ENCODE measurements at regions not wholly inside any gene's neighbourhood (a gene's known extent, or its start where the extent isn't known, plus 50 kb on each side); places are given as distances from the start of the nearest gene placed in this dataset.

DNA sequence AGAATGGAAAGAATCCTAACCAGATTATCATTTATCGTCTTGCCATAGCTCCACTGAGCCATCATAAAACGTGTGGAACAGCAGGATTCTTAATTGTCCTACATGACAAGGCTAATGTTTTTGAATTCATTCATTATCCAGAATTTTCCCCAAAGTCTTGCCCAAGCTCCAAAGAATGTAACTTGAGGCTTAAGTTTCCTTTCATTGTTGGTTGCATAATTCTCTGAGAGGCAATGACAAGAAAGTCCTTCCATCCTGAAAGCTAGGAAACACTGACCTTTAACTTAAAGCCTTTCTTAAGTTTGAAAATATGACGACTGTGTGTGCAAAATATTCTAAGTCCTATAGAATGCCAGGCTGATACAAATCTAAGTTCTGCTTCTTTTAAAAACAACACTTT, 546.1 kb downstream of the SUCLA2 start:
- no peak for DNase-seq (ENCODE audit: low read depth in 2 of 2)

DNA sequence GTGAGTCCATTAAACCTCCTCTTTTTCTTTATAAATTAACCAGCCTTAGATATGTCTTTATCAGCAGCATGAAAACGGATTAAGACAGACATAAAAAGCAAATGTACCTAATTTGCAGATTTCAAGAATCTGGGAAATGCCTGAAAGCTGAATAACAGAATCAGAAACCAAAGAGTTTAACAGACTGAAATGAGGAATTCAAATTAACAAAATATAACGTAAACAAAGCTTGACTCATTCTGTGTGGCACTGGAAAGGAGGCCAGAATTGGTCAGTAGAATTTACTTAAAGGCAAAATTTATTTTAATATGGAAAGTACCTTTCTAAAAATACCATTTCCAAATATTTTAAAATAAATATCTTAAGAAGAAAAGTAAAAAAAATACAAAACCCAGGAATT, 540.6 kb upstream of the HTR2A start:
- no peak for DNase-seq (ENCODE audit: low read depth in 2 of 2)

DNA sequence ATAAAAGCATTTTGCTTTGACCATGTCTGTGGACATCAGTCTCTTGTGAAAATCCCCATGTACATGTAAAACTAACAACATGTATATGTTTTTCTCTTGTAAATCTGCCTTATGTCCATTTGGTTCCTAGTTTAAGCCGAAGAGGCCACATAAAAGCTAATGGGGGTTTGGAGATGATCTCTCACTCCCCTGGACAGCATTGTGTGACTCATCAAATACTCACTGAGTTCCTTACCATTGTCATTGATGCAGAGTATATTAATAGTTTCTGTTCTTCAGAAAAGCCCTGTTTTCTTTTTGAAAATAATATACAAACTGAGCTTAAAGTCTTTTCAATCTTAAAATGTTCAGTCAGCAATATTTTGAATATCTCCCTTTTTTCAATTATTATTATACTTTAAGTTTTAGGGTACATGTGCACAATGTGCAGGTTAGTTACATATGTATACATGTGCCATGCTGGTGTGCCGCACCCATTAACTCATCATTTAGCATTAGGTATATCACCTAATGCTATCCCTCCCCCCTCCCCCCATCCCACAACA, 536.7 kb upstream of the HTR2A start:
- DNase-seq (ENCODE audit: low read depth in 2 of 2) = no peak

DNA sequence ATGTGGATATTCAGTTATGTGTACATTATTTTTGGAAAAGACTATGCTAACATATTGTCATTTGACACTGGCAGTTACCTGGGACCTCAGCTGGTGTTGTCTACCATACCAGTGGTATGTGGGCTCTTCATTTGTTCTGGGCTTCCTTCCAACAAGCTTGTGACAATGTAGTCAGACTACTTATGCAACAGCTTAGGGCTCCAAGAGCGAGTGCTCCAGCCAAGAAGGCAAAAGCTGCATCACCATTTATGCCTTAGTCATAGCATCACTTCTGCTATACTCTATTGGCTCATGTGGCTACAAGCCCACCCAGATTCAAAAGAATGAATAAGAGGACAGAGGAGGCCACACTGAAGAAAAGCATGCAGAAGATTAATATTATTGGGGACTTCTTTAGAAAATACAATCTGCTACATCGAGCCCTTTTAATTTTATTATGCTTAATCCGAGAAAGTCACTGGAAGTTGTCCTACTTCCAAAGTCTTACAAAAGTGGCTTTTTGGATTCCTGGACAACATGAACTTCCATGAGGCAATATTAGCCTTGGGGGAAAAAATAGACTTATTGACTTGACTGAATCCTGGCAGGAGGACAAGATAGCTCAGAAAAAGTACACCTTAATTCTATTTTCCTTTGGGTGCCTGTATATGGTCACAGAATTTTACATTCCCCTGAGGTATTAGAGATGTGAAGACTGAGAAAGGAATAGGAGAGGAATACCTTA, 529.4 kb upstream of the HTR2A start:
- DNase-seq (ENCODE audit: low read depth in 2 of 2) = no peak

DNA sequence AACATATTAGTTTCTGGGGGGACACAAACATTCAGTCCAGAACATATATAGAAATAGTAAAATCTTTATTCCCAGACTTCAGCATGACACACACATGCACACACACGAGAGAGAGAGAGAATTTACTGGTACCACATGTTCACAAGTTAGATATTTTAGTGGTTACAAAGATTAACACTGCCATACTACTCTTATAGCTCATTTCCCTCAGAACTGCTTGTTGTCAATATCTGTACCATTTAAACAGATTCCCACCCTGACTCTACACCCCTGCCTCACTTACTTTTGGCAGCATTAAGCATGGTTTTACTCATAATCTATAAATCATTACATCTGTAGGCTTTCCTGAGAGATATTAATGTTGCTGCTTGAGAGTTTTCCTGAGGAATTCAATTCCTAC, 524.7 kb upstream of the HTR2A start:
- no peak for DNase-seq (ENCODE audit: low read depth in 2 of 2)

DNA sequence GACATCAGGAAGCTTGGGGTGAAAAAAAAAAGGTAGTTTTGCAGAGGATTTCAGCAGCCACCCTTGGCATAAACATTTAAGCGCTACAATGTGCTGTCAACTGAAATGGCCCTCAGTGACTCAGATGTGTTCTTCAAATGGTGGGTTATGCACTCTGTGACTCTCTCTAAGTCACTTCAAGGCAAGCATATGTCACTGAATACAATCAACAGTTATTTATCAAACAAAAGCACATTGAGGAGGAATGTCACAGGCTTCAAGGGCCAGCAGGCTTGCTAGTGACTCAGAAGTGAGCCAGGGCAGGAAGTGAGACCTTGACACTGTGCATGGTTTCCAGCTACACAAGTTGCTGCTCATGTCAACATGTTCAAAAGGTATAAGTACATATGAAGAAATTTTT, 523.7 kb upstream of the HTR2A start:
- no peak for DNase-seq (ENCODE audit: low read depth in 2 of 2)

DNA sequence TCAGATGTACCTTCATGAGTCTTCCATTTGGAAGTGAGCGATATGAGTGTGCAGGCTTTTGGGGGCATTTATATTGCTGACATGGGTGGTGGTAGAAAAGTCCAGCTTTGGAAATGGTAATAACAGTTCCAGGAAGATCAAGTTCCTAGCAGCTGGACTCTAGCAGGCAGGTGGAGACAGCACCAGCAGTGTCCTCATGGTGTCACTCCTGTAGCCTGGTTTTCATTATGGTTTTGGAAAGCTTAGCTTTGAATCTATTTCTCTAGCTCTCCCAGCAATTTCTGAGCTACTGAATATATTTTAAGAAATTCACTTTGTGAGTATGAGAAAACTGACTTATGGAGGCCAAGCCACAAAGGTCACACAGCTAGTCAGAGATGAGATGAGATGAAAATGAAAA, 523.2 kb upstream of the HTR2A start:
- no peak for DNase-seq (ENCODE audit: low read depth in 2 of 2)

DNA sequence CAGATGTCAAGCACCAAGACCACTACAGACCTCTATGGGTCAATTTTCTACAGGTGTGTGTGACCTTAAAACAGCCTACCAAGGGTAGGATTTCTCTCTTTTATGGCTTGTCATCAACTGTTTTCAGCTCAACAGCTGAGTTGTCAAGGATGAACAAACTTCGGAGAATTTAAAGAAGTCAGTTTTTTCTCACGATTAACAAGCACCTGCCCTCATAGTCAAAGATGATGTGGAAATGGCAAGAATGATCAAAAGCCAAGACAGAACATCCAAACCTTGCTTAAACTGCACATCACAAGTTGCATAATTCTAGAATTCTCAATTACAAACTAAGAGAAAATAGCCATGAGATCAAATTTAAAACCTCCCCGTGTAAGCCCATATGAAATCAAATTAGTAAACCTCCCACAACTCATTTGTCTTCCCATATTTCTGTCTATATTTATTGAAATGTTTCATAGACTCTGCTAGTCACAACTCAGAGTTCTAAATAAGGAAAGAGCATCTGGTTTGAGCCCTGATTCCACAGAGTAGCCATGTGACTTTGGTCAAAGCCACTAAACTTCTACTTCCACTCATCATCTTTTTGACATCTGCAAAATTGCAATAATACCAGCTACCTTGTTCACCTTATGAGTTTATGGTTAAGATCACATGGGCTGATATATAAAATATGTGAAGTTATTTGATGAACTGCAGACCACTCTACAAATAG, 521.5 kb upstream of the HTR2A start:
- DNase-seq (ENCODE audit: low read depth in 2 of 2) = no peak

DNA sequence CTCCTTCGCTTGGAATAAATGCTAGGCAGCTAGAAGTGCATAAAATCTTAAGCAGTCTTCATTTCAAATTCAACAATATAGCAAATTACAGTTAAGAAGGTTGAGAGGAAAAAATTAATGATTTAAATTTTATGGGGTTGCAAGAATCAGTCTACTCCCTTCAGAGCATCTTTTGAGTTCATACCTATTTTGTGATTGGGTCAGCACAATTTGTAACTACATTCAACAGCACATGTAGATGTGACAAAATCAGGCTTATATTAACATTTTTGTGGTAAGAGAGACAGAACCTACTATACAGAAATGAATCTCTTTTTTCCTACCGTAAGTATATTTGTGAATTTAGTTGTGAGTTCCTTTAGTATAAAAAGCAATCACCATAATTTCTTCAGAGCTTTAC, 520.6 kb upstream of the HTR2A start:
- DNase-seq (ENCODE audit: low read depth in 2 of 2) = no peak

DNA sequence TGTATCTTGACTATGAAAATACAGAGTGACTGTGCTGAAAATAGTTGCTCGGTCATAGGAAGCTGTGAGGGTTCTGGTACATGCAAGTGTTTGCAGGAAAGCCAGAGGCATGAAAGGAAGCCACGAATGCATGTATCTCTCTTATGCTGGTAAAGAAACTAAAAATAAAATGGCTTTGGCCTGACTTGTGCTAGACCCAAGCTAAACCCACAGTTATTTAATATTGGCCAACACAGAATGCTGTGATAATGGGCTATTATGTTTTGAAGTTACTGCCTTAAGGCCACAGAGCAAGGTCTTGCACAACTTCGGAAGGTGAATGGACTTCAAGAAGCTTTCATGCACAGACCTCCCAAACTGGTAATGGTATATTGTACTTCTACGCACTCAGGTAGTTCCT, 518.2 kb upstream of the HTR2A start:
- no peak for DNase-seq (ENCODE audit: low read depth in 2 of 2)

DNA sequence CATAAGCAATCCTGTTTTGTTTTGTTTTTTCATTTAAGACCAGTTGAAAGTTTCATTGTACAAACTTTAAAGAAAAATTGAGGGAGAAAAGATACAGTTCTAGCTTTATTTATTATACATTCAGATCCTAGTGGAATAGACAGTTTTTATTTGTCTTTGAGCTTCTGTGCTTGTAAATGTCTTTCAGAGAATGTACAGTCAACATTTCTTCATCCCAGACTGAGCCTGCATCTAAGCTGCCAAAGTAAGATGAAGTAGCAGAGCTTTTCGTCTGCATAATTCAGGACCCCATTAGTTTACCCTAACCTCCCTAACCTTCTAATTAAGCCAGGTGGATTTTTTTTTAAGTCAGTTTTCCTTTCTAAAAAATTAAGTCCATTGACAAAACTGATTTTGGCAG, 516.7 kb upstream of the HTR2A start:
- DNase-seq (ENCODE audit: low read depth in 2 of 2) = no peak

DNA sequence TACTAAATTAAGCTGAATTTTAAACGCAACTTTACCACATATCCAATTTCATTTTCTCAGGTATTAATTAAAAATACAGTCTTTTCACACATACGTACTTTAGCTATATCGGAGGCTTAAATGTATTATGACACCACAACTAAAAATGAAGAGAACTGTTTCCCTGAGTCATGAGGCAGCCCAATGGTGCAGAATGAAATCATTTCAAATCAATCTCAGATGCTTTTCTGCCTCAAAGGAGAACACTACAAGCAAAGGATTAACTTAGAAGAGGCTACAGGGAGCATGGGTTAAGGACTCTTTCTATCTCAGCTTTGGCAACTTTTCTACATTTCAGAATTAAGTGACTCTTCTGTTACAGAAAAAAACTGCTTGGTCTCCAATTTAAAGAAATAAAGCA, 516.3 kb upstream of the HTR2A start:
- no peak for DNase-seq (ENCODE audit: low read depth in 2 of 2)

DNA sequence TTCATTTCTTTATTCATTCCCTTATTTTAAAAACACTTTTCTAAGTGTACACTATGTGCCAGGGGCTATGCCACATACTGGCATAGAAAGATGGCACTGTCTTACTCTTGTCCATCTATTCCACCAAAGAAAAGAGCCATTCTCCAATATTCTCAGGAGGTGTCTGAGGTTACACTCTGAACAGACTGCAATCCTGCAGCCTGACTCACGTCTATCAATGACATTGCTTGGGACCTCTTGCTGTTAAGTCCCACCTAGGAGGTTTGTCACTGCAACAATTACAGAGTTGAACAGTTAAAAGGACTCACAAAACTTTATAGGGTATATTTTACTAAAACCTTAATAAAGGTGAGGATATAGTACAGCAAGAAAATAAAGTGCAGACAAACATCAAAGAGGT, 512.9 kb upstream of the HTR2A start:
- no peak for DNase-seq (ENCODE audit: low read depth in 2 of 2)

DNA sequence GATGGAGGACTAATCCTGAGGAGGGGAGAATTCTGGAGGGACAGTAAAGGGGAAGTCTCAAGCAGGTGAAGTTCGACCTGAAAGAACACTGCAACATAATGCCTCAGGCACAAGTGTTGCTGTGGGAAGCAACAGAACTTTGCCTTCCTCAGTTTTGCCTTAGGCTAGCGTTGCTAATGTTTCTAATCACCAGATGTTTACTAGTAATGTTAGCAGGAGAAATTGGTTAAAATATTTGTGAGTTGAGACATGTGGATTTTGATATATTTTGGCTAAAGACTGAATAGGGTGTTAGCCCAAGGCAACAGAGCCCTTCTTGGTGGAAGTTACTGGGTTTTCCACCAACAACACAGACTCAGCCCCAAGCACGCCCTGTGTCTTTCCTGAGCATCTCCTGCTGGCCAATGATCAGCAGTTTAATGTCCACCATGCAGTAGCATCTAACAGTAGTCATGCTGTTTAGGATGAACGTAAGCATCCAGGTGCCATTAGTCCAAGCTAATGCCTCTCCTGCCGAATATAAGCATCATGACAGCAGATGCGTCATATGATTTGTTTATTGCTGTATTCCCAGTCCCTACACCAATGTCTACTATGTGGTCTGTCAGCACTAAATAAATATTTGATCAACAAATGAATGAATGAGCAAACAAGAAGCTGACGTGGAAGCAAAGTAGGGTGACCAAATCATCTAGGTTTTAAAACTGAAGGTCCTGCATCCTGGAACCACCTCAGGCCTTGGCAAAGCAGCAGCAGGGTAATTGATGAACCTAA, 511.9 kb upstream of the HTR2A start:
- no peak for DNase-seq (ENCODE audit: low read depth in 2 of 2)

DNA sequence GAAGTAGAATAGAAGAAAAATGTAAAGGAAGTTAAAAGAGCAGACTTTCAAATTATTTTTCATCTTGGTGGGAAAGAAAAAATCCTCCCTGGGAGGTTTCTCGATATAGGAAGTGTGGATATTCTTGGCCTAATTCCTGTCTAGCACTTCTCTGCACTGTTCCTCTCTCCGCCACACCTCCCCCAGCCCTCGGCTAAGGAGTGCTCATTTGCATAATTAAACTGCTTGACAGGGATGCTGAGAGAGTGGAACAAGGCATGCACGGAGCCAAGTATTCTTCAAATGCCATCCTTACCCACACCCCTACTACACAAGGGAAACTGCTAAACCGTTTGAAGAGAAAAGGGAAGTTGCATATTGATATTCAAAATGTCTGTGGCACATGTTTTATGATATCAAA, 511.0 kb upstream of the HTR2A start:
- DNase-seq (ENCODE audit: low read depth in 2 of 2) = no peak

DNA sequence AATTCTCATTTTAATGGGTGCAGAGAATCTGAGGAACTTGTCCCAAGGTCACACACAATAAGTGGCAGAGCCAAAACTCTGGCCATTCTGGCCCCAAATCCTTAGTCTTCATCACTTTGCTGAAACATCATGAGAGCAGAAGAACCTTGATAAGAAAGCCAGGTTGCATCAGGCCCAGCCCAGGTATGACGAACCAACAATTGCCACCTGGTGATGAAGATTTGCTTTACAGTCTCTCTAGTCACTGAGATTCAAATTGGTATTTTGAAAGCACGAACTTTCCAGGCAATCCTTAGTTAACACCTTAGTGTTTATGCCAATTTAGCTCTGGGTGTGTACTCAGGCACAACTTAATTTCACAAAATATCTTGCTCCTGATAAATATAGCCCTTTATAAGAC, 502.7 kb upstream of the HTR2A start:
- no peak for DNase-seq (ENCODE audit: low read depth in 2 of 2)

DNA sequence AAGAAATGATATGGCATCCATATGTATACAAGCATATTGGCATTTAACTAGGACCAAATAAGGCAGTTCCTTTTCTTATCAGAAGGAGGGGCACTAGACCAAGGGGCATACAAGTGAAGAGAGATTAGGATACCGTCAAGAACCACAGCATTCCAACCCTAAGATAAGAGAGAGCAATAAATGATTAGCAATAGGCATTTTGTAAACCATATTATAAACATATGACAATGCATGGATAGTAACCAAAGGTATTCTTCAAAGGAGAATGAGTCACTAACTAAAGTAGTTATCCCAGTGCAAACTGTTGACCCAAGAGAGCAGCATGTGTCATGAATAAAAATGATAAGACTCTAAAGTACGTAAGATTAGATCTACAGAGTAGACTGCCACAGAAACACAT, 500.9 kb upstream of the HTR2A start:
- DNase-seq (ENCODE audit: low read depth in 2 of 2) = no peak

DNA sequence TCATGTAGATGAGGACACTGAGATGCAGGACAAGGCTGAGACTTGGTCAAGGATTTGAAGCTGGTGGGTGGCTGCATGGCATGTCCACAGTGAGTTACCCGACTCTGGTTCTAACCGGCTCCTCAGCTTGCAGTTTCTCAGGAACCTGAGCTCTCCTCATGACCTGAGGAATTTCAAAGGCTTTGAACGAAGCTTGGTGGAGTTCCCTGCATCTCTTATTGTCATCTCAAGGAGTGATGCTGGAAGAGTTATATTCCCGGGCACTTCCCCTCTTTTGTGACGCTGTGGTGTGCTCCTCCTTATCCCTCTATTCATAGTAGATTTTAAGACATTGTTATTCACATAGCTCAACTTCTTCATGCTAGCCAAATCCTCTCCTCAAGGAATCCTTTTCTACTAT, 500.1 kb upstream of the HTR2A start:
- DNase-seq (ENCODE audit: low read depth in 2 of 2) = no peak

DNA sequence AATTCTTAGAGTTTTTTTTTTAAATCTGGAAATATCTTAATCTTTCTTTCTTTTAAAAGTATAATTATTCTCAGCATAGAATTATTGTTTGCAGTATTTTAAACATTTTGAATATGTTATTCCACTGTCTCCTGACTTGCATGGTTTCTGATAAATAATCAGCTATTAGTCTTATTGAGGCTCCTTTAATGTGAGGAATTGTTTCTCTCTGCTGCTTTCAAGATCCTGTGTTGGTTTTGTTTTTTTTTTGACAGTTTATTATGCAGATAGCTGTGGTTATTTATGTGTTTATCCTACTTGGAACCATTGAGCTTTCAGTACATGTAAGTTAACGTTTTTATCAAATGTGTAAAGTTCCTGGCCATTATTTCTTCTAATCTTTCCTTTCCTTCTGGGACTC, 477.9 kb upstream of the HTR2A start:
- no peak for DNase-seq (ENCODE audit: low read depth in 2 of 2)

DNA sequence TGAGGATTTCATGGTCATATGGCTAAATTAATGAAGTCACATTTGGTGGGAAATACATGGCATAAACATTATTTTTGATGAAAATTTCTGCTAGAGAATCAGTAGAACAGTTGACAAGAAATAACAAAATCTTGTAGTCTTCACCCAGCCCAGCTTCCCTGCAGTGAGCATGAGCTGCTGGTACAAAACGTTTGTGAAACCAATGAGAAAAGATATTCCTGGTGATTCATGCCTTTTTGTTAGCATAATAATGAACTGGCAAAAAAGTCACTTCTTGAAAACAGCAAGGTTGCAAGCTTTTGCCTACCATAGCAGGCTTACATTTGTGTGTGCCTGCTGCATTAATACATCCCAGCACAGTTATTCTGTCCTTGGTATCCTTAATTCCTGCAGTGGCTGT, 475.9 kb upstream of the HTR2A start:
- DNase-seq (ENCODE audit: low read depth in 2 of 2) = no peak

DNA sequence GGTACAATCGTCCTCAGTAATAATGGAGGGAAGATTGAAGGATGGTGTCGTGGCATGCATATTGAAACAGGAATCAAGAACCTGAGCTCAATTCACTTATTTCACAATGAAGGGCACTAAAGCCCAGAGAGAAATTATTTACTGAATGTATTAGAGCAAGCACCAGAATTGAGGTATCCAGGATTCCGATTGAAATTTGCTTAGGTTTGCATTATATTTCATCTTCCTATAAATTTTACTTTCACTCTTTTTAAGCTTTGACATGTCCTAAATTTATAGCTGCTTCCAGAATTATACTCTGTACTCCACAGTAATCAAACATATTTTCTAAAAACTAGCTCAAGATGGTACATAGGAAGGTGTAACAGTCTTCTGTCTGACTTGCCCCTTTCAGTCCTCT, 454.9 kb upstream of the HTR2A start:
- DNase-seq (ENCODE audit: low read depth in 2 of 2) = no peak

DNA sequence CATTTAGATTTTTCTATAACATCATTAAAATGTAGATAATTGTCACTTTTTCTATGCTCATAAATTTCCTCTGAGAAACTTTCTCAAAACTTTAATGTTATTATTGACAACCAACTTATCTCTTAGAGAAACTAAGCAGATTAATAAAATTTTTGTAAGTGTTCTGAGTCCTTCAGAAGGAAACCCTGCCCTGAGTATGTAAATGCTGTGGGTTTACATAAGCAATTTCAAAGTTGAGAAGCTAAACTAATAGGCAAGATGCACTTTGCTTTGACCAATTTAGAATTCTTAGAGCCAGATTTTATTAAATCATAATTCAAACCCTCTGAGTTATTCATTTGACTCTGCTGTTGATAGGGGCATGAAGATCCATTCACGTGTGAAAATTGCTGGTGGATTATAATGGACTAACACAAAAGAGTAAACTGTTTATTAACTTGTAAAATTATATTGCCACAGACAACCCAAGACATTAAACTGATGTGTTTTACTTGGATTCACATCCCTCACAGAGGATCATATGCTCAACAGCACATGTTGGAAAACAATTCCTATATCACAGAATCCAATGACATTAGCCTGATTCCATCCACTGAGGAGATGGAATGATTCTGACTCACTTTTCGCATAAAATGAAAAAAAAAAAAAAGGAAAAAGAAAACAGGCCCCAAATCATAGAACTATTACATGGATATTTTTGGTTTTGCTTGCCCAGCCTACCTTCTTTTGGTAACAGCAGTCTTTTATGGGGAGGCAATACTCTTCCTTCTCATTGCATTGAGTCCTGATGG, 453.7 kb upstream of the HTR2A start:
- DNase-seq (ENCODE audit: low read depth in 2 of 2) = no peak
